NCI-H510A treated with DMSO at 0.1 percent for 48 hours (cell line): ENCODE measurements at regions not wholly inside any gene's neighbourhood (a gene's known extent, or its start where the extent isn't known, plus 50 kb on each side); places are given as distances from the start of the nearest gene placed in this dataset.
"Not testable (repeated sequence)": the region's sequence is repeated elsewhere in the genome, so short reads cannot be mapped to it uniquely, and the experiment has no call there.

Source experiments
- DNase-seq: peaks from one replicate; lab custom pipeline; 2025; lab: John Stamatoyannopoulos, UW

DNA sequence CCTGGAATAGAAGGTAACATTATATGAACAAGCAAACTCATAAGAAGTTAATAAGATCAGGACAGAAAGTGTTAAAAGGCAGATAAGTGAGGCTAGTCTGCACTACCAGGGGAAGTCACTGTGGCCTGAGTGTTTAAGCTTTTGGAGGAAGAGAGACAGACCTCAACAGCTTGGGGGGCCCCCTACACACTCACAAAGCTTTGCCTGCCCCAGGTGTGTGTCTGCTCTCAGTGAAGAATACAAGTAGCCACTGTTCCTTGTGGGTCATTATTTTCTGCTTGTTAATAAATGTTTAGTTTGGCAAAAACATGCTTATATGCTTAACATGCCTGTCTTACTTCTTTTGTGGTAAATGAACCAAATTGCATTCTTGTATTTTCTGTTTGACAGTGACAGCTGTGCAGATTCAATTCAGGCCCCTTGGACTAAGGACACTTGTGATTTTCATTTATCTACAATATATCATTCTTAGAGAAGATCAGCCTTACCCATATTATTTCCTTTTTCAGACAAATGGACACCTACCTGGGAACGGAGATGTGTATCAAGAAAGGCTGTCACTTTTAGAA, 50.7 kb upstream of the C12orf71 start:
- no peak for DNase-seq

DNA sequence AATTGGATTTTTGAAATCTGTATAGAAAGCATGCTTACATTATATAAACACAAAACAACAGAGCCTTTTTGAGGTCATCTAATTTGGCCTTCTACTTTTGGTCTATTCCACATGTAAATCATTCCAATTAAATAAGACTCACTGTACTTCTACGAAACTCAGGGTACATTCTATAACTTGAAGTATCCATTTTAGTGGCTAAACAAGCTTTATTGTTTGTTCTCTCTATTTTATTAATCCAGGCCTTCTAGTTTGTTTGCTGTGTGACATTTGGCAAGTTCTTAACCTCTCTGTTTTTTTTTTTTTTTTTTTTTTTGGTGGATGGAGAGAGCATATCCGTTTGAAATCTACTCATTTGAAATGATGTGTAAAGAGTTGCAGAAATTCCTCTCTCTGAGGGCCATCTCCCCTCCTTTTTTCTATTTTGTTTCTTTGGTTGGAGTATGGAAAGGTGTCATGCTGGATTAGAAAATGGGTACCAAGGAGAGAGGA, 58.1 kb upstream of the C12orf71 start:
- DNase-seq, result no peak

DNA sequence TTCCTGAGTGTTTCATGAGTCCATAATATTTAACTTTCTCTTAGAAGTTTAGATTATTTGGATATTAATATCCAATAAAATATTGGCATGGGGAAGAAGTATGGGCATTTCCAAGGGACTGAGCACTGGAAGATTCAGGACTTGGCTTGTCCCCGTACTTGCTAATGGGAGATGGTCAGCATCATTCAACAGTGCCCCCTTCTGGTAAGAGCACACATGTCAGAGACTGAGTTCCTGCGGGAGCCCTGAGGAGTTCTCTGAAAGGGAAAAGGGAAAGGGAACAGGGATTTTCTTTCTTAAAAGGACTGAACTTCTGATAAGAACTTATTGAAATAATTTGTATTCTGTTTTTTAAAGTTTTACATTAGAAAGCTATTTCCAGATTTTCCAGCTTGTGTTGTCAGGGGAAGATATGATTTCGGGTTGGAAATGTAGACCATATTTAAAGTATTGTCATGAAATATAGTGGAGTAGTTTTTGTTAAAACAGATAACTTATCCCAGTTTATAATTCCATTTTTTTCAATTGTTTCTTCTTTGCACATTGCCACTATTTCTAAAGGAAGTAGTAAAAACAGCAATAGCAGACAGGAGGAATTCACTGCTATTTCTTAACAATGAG, 59.8 kb upstream of the C12orf71 start:
- peak; percentile 58 for DNase-seq

DNA sequence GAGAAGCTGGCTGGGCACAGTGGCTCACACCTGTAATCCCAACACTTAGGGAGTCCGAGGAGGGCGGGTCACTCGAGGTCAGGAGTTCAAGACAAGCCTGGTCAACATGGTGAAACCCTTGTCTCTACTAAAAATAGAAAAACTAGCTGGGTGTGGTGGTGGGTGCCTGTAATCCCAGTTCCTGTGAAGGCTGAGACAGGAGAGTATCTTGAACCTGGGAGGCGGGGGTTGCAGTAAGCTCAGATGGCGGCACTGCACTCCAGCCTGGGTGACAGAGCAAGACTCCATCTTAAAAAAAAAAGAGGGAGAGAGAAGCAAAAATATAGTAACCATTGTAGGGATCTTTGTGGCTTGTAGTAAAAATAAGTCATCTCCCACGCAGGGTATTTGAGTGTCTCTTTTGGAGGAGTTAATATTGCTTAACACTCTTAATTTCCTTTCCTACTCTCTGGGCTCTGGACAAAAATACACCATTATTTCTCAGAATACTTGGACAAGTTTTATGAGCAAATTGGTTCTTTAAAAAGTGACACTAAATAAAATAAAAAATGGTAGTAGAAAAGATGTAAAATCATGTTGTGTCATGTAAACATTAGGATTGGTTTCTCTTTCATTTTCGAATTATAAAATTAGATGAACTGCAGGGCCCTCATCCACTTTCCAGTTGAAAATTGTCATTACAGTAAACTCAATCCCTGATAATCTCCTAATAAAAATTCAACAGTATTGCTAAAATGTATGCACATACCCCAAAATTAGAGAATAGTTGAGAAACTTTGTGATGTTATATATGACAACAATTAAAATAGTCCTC, 61.1 kb upstream of the C12orf71 start:
- no peak for DNase-seq

DNA sequence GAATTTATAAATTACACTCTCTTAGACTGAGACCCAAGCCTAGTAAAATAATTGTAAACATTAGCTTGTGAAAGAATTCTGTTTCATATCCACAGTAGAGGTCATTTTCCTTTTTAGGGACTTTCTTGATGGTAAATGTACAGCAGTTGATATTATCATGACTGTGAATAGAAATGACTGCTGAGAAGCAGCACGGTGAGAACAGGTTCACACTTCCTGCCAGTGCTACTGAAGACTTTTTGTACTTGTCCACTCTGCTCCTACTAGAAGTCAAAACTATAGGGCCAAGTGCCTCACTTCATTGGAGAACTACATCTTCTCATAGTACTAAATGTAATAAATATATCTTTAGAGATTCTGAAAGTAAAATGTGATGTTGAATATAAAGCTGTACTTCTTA, 63.3 kb upstream of the C12orf71 start:
- DNase-seq, result not testable (repeated sequence)

DNA sequence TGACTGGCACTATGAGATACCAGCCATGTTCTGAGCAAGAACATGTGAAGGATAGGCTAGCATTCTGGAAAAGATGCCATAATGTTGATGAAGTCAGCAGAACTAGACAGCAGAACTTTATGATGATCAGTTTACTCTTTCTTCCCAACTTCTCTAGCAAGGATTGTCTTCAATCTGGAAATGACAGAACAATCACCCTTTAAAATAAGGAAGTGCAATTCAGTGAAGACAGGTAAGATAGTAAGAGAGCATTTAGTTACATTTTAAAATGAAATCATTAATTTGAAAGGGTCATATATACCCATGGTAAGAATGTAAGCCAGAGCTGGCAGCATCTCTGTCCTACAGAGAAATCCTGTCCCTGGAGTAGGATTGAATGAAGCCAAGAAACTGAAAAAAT, 66.0 kb upstream of the C12orf71 start:
- DNase-seq, result no peak

DNA sequence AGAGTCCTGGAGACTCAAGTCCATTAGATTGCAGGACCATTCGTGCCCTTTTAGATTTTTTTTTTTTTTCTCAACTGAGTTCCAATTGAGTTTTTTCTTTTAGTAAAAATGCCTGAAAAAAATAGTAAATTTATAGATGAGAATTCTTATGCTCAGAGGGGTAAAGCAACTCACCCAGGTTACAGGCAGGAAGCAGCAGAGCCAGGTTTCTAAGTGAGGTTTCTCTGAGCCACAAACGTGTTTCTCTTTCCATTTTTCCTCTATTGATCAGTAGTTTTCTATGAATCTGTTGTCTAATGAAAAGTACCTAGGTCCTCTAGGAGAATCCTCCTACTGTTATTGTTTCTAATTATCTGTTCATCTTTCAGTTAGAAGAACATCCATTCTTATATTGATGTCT, 66.4 kb upstream of the C12orf71 start:
- no peak for DNase-seq

DNA sequence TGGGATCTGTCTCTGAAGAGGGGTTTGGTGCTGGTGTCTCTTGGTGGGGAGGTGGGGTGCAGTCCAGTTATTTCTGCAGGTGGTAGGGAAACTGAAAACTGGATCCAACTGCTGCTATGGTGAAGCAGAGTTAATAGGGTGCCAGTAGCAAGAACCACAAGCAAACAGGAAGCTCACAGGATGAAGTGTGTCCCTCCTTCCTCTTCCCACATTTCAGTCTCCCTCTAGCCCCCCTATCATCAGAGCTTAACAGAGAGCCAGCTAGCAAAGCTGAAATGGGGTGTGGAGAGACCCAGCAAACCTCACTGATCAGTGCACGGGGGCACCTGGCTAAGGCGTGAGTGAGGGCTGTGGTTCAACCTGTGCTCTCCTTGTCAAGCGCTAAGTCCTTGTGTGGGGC, 69.1 kb upstream of the C12orf71 start:
- DNase-seq, result no peak

DNA sequence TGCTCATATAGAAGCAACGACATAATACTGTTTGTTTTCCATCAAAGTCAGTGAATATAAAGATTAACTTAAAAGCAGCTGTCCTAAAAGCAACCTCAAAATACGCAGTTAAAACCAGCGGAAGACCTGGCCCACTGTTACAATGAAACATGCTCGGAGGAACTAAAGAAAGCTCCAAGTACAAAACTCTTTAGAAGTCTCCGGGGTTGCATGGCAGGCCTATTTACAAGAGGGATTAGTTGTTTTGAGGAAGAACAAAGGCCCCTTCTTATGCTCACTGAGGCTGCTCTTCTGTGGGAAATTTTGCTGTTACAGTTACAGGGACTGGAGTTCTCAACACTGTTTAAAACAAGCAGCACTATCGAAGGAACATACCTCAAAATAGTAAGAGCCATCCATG, 75.9 kb upstream of the C12orf71 start:
- no peak for DNase-seq

DNA sequence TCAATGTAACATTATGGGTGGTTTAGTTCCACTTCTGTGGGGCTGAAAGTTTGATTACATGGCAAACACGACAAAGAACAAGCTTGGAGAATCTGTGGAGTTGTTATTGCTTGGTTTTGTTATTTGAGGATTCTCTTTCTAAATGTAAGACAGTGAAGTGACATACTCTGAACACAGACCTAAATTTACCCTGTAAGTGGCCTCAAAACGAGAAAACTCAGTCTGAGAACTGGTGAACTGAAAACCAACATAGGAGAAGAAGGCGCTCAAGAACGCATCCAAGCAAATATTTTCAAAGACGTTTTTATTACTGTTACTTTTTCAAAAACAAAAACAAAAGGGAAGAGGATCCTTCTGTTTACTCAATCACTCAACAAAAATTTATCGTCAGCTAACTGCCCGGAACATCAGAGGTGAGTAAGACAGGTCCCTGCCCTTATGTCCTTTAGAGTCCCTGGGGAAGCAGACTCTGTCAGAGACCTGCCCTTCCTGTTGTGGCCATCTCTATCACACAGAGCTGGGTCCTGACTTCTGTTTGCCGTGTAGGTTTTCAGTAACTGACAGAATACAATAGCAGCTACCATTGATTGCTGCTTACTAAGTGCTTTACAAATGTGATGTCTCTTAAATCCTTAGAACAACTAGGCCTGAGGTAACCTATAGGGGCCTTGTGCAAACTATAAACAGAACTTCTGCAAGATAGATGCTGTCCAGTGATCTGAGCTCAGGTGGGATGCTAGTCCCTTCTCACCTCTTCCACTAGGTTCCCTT, 79.3 kb upstream of the C12orf71 start:
- peak; percentile 60 for DNase-seq

DNA sequence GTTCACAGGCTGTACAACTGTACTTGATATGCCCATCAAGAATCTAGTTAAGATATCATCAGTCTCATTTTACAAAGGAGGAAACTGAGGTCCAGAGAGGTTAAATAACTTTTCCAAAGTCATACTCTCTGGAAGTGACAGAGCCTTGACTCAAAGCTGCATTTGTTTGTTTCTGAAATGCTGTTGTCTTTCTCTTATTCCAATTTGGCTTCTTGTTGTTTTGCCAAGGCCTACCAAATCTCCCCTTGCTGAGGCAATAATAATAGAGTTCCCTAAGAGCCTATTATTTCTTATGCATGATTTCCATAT, 79.8 kb upstream of the C12orf71 start:
- no peak for DNase-seq

DNA sequence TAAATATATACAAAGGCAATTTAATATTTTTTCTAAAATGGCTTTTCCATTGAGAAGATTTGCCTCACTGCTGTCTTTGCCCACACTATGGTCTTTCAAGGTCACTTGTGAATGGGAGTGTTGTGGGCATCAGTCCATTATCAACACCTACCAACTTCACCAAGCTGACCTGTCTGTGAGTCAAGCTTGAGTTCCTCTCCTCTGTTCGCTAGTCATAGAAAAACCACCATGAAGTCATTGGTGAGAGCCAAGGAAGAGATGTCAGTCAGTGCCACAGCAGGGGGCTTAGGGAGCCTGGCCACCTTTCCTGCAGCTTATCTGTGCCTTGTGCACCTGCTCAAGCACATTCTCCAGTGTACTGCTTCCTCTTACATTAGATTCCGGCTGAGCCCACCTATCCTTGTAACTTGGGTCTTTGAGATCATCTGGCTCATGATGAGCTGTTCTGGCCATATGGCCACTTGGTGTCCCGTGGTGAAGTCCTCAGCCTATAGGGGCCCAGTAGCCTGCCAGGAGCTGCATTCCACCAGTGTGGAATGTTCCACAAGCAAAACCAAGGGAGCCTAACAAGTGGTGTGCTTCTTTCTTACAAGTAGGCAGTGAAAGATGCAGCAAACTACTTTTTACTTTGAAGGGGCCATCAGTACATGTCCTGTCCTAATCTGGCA, 80.8 kb upstream of the C12orf71 start:
- DNase-seq, result no peak

DNA sequence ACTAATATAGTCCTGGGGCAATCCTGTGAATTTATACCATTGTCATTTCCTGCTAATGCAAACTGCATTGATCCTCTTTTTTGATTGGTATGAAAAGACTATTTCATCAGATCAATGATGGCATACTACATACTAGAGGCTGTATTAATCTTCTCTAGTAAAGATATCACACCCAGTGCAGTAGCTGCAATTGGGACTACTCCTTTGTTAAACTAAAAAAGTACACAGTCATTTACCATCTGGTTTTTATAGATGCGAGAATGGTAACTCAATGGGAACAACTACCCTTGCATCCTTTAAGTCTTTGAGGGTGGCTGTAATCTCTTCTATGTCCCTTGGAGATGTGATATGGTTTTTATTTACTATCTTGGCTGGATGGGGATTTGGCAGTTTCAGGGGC, 80.2 kb upstream of the STK38L start:
- DNase-seq, result no peak

DNA sequence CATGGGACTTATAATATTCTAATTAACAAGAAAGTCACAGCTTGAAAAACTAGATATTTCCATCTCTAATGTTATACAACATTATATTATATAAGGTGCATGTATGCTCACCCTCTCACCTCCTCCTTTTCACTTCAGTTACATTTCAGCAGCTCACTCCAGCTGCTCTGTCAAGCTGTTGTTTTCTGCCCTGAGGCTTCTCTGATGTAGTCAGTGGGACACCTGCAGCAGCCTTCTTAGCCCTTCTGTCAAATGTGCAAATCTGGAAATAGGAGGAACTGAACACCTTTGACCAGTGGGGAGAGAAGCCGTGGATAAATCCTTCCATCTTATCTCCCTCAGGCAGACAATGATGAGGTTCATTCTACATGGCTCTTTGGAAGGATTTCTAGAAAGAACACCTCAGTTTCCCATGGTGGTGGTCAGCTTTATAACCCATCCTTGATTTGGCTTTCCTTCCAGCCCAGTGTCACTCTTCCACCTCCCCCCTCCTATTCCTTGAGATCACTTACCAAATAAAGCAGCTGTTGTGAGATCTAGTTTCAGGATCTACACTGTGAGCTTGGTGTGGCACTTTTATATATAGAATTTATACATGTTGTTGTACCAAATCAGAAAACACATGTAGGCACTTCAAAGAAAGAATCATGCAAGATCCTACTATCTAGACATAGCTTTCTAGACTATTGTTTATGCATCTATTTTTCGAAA, 79.6 kb upstream of the STK38L start:
- DNase-seq, result no peak

DNA sequence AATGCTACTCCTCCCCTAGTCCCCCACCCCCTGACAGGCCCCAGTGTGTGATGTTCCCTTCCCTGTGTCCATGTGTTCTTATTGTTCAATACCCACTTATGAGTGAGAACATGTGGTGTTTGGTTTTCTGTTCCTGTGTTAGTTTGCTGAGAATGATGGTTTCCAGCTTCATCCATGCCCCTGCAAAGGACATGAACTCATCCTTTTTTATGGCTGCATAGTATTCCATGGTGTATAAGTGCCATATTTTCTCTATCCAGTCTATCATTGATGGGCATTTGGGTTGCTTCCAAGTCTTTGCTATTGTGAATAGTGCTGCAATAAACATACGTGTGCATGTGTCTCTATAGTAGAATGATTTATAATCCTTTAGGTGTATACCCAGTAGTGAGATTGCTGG, 78.1 kb upstream of the STK38L start:
- not testable (repeated sequence) for DNase-seq

DNA sequence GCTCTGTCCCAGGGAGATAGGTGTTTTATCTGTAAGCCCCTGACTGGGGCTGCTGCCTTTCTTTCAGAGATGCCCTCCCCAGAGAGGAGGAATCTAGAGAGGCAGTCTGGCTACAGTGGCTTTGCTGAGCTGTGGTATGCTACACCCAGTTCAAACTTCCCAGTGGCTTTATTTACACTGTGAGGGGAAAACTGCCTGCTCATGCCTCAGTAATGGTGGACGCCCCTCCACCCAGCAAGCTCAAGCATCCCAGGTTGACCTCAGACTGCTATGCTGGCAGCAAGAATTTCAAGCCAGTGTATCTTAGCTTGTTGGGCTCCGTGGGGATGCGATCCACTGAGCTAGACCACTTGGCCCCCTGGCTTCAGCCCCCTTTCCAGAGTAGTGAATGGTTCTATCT, 72.6 kb upstream of the STK38L start:
- not testable (repeated sequence) for DNase-seq

DNA sequence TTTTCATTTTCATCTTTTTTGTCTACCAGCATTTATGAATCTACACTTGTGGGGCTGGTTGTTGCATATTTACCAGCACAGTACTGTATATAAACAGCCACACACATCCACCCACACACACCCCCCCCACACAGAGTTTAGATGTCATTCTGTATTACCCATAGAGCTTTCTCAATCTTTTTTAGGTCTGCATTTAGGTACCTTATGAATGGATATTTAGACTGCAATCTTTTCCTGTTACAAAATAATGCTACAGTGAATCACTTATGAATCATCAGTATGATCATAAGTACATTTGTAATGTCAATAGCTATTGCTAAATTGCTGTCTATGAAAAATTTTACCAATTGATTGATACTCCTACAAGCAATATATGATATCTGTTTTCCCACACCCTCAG, 67.3 kb upstream of the STK38L start:
- DNase-seq, result no peak

DNA sequence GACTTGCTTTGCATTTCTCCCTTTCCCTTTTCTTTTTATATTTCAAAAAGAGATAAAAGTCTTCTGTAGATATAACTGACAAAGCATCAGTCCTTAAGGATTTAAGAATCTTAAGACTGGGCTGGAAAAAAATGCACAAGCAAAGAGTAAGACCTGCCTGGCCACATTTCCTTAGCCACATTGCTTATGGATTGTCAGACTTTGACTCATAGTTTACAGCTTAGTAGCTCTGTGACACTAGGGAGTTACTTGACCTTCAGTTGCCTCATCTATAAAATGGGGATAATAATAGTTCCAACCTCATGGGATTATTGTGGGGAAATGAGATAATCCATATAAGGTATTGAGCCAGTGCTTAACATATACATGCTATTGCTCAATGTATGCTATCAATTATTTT, 66.4 kb upstream of the STK38L start:
- no peak for DNase-seq

DNA sequence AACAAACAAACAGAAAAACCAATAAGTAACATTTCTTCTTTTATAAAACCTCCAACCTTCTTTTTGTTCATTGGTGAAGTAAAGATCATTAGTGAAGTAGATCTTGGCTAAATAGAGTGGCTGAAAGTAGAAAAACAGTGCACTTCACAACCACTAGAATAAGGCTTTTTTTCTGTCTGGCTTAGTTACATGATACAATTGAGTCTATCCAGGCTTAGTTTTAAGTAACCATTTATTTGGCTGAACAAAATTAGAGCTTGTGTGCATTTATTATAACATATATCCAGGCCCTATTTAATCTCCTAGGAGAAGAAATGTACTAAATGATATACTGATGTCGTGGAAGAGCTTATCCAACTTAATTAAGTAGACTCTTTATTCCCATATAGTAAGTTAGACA, 65.8 kb upstream of the STK38L start:
- no peak for DNase-seq

DNA sequence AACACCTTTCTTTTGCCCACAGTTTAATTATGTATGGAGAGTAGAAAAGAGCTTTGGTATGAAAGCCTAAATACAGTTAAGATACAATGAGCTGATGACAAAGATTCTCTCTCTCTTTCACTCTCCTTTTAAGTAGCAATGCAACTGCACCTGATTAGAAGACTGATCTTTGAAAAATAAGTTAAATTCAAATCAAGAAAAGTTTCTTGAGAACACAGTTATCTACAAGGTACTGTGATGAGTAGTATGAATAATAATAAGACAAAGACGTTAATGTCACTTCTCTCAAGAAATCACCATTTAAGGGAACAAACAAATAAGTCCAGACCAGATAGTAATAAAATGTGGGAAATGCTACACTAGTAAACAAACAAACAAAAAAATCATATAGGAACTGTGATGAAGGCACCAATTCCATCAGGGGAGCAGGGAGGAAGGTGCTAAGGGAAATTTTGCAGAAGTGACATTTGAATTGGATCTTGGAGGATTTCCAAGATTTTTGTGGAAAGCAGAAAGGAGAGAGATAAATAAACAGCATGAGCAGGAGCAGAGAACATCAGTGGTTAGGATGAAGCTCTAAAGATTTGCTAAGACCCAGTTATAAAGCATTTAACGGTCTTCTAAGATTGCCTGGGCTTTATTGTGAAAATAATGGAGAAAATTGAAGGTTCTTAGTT, 65.2 kb upstream of the STK38L start:
- DNase-seq, result no peak
